Heart left ventricle (tissue), 13 donors: ENCODE measurements at regions not wholly inside any gene's neighbourhood (a gene's known extent, or its start where the extent isn't known, plus 50 kb on each side); places are given as distances from the start of the nearest gene placed in this dataset.

Experiments
- POLR2A ChIP-seq, 2 donors: fragments of 450-650 bp; IDR thresholded peaks; one replicate each; pipeline ENCODE4 v1.6.1; 2017; ENCODE audit warnings: antibody characterized with exemption in 2 of 2, mild to moderate bottlenecking in 2 of 2, moderate library complexity in 2 of 2
- TF ChIP-seq, protein P1 (sequence below), 12 donors: fragments of 200-600 bp; sonication (generic) in 4 of 12; IDR thresholded peaks; one replicate each; pipeline versions ENCODE4 v1.5.0 to v1.8.0; 2018 to 2022; ENCODE audit warnings: antibody characterized with exemption in 12 of 12, mild to moderate bottlenecking in 5 of 12
- donor health status: ischemic (EF 13 %, LVEDD 7.1; RV severe dilation, severe dysfunction).
- donor health status: DM: no; HTN: yes; CAD: no.
- donor health status: DM: no; HTN: no; CAD: no.
- donor health status: ischemic (EF 25% LVEDD 6.9; RV normal size, moderate dysfunction).
- donor health status: ischemic (EF 25% LVEDD 5.7; RV mildly dilated, moderate dysfunction).
- donor health status: ischemic (EF 35%, LVEDD 5.7; RV mildly dilated, moderate dysfunction).
- donor health status: nonischemic (EF 11% LVEDD 7.7; RV severe dilation, severe dysfunction).
- donor health status: DM: yes; HTN: yes; CAD: no.
- donor health status: PGD.
- donor health status: ischemic (EF 29% LVEDD 5.4; RV normal size, mild dysfunction).
- donor health status: nonischemic (EF 23%, LVEDD 6.1; RV moderate dilation, normal function).

DNA sequence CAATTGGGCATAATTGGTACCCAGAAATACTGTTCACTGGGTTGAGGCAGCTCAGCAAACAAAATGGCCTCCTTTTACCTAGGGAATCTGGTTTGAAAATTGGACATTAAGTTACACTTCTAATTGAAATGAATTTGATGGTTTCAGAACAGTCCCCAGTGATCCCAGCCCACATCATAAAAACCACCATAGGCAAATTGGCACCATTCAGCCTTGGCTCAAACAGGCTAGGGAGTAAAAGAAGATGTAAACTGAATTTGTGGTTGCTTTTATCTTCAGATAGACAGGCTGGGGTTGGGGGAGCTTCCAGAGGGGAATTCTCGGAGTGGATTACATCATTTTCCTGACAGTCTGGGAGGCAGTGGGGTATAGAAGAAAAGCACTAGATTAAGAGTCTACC lies 576.5 kb downstream of the MID1IP1 start:
- no peak for TF ChIP-seq POLR2A (IDR thresholded peaks at IDR 0.05)
- TF ChIP-seq, protein P1, sequence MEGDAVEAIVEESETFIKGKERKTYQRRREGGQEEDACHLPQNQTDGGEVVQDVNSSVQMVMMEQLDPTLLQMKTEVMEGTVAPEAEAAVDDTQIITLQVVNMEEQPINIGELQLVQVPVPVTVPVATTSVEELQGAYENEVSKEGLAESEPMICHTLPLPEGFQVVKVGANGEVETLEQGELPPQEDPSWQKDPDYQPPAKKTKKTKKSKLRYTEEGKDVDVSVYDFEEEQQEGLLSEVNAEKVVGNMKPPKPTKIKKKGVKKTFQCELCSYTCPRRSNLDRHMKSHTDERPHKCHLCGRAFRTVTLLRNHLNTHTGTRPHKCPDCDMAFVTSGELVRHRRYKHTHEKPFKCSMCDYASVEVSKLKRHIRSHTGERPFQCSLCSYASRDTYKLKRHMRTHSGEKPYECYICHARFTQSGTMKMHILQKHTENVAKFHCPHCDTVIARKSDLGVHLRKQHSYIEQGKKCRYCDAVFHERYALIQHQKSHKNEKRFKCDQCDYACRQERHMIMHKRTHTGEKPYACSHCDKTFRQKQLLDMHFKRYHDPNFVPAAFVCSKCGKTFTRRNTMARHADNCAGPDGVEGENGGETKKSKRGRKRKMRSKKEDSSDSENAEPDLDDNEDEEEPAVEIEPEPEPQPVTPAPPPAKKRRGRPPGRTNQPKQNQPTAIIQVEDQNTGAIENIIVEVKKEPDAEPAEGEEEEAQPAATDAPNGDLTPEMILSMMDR (IDR thresholded peaks at IDR 0.05): no peak
